Peyer's patch (tissue), 4 donors: ENCODE measurements at regions not wholly inside any gene's neighbourhood (a gene's known extent, or its start where the extent isn't known, plus 50 kb on each side); places are given as distances from the start of the nearest gene placed in this dataset.

Source experiments
- DNase-seq, 3 donors: peaks; one replicate each; pipeline ENCODE4 v3.0.0-alpha.2; 2017 to 2019
- H3K27ac ChIP-seq, 4 donors: fragments of 200-600 bp; sonication (generic); one replicate each; pipeline ENCODE4 v1.5.1; 2016 to 2019
- H3K27me3 ChIP-seq, 2 donors: fragments of 200-600 bp; sonication (generic); one replicate each; pipeline ENCODE4 v1.5.1; 2019
- H3K36me3 ChIP-seq, 3 donors: fragments of 200-600 bp; sonication (generic); one replicate each; pipeline ENCODE4 v1.5.1; 2016 to 2019
- H3K4me1 ChIP-seq, 4 donors: fragments of 200-600 bp; sonication (generic); one replicate each; pipeline ENCODE4 v1.5.1; 2016 to 2019
- H3K4me3 ChIP-seq, 4 donors: fragments of 200-600 bp; sonication (generic); 1 replicate in 3 of 4; 2 replicates in 1 of 4; pipeline ENCODE4 v1.5.1; 2016 to 2019; ENCODE audit warnings: mild to moderate bottlenecking in 1 of 4
- H3K9me3 ChIP-seq, 4 donors: fragments of 200-600 bp; sonication (generic); one replicate each; pipeline ENCODE4 v1.5.1; 2016 to 2019; ENCODE audit warnings: mild to moderate bottlenecking in 1 of 4
- POLR2A ChIP-seq, 2 donors: fragments of 450-650 bp; IDR thresholded peaks; one replicate each; pipeline ENCODE4 v1.5.1; 2017; ENCODE audit warnings: antibody characterized with exemption in 2 of 2, mild to moderate bottlenecking in 2 of 2, moderate library complexity in 2 of 2
- TF ChIP-seq, protein P1 (sequence below), 6 experiments: fragments of 450-650 bp in 4 of 6; fragments of 200-600 bp in 2 of 6; sonication (generic) in 1 of 6; IDR thresholded peaks; one replicate each; pipeline ENCODE4 v1.5.1; 2017 to 2019; ENCODE audit warnings: antibody characterized with exemption in 6 of 6, mild to moderate bottlenecking in 3 of 6, moderate library complexity in 1 of 6

DNA sequence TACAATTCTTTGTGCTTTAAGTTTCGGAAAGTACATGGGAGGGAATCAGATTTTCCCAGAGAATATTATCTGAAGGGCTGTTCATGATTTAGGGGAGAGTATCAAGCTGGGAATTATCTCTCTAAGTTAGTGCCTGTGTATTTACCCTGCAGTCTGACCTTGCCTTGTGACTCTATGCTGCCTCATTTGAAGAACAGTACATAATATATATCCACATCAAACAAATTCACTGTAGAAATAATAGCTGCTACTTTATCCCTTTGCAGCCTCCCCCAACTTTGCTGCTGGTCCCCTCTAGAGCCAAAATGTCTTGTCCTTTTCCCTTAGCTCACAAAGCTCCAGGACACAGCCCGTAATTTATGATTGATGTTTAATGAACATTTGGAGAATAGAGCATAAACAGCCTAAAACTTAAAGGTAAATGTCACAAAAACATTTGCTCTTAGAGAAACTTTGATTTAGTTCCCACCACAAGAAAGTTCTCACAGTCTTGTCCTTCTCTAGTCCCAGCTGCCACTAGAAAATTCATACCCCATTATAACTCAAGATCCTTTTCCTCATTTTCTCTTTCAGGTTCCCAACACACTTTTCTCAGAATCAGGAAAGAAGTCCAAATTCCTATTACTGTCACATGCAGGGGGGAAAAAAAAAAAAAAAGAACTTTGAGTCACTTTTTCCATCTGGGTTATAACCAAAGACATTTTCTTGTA, 1009.6 kb downstream of the FLRT2 start:
- Histone ChIP-seq H3K36me3 (no peaks in the 10 kb centered on the region), H3K9me3 (no peaks in the 10 kb centered on the region), H3K4me1 (no peaks in the 10 kb centered on the region), H3K27me3 (no peaks in the 10 kb centered on the region), H3K4me3 (no peak overlapping the region), H3K27ac (no peak overlapping the region)
- DNase-seq: no peak
- TF ChIP-seq, protein P1, sequence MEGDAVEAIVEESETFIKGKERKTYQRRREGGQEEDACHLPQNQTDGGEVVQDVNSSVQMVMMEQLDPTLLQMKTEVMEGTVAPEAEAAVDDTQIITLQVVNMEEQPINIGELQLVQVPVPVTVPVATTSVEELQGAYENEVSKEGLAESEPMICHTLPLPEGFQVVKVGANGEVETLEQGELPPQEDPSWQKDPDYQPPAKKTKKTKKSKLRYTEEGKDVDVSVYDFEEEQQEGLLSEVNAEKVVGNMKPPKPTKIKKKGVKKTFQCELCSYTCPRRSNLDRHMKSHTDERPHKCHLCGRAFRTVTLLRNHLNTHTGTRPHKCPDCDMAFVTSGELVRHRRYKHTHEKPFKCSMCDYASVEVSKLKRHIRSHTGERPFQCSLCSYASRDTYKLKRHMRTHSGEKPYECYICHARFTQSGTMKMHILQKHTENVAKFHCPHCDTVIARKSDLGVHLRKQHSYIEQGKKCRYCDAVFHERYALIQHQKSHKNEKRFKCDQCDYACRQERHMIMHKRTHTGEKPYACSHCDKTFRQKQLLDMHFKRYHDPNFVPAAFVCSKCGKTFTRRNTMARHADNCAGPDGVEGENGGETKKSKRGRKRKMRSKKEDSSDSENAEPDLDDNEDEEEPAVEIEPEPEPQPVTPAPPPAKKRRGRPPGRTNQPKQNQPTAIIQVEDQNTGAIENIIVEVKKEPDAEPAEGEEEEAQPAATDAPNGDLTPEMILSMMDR (IDR thresholded peaks at IDR 0.05): no peak
- TF ChIP-seq POLR2A (IDR thresholded peaks at IDR 0.05): no peak

DNA sequence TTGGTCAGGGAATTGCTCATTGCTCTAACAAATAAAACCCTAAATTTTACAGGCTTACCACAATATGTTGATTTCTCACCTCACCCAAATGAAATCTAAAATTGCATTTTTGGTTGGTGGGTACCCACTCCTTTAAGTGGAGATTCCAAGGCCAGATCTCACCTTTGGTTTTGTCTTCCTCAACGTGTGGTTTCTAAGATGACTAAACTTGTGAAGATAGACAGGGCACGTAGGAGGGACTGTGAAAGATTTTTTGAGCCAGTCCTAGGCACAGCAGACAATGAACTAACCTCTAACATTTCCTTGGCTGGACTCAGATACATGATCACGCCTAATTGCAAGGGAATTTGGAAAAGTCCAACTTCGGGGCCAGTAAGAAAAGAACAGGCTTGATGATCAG, 1003.9 kb downstream of the FLRT2 start:
- no peak for DNase-seq
- Histone ChIP-seq H3K27ac (no peak overlapping the region), H3K36me3 (no peaks in the 10 kb centered on the region), H3K9me3 (no peaks in the 10 kb centered on the region), H3K27me3 (no peaks in the 10 kb centered on the region), H3K4me1 (no peaks in the 10 kb centered on the region), H3K4me3 (no peak overlapping the region)
- no peak for TF ChIP-seq POLR2A (IDR thresholded peaks at IDR 0.05)
- TF ChIP-seq, protein P1 (IDR thresholded peaks at IDR 0.05): no peak

DNA sequence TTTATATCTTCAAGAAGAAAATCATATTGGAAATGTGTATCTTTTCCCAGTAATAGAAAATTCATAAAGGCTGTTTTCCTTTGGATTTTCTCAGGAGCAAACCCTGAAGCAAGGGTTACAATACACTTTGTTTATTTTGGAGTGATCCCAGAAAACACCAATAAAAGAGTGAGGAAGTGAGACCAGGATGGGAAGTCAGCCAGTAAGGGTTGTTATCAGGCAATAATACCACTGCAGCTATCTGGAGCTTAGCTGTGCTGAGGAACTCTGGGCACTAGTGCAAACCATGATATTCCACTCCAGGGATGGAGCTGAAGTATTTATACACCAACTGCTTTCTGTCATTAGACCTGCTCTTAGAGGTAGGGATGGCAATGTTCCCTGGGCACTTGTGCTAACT, 1002.3 kb downstream of the FLRT2 start:
- H3K27me3 ChIP-seq: no peaks in the 10 kb centered on the region
- no peak for DNase-seq
- no peaks in the 10 kb centered on the region for H3K4me1 ChIP-seq
- H3K9me3 ChIP-seq: no peaks in the 10 kb centered on the region
- TF ChIP-seq, protein P1 (IDR thresholded peaks at IDR 0.05): no peak
- TF ChIP-seq POLR2A (IDR thresholded peaks at IDR 0.05): no peak
- no peaks in the 10 kb centered on the region for H3K36me3 ChIP-seq
- no peak overlapping the region for H3K27ac ChIP-seq
- H3K4me3 ChIP-seq: no peak overlapping the region

DNA sequence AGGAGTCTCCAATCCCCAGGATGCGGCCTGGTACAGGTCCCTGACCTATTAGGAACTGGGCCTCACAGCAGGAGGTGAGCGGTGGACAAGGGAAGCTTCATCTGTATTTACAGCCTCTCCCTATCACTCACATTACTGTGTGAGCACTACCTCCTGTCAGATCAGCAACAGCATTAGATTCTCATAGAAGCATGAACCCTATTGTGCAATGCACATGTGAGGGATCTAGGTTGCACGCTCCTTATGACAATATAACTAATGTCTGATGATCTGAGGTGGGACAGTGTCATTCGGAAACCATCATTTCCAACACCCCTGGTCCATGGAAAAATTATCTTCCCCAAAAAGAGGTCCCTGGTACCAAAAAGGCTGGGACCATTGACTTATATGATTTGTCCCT, 1000.5 kb downstream of the FLRT2 start:
- Histone ChIP-seq H3K27ac (no peak overlapping the region), H3K4me1 (no peaks in the 10 kb centered on the region), H3K36me3 (no peaks in the 10 kb centered on the region), H3K27me3 (no peaks in the 10 kb centered on the region), H3K4me3 (no peak overlapping the region), H3K9me3 (no peaks in the 10 kb centered on the region)
- TF ChIP-seq, protein P1 (IDR thresholded peaks at IDR 0.05): no peak
- TF ChIP-seq POLR2A (IDR thresholded peaks at IDR 0.05): no peak
- no peak for DNase-seq

DNA sequence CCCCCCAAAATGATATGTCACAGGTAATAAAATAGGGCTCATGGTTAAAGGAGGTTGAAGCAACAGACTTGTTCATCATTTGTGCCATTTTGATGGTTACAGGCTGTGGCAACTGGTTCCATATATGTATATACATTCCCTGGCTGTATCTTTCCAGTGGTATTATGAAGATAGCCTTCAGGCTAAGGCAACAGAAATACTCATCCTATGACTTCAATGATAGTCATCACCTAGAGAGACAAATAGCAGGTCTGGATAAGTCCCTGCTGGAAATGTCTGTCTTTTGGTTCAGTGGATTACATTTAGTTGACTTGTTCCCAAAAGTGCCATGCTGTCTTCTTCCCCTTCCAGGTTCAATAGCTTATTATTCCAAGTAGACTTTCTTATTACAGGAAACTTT, 997.4 kb downstream of the FLRT2 start:
- Histone ChIP-seq H3K27me3 (no peaks in the 10 kb centered on the region), H3K27ac (no peak overlapping the region), H3K36me3 (no peaks in the 10 kb centered on the region), H3K9me3 (no peaks in the 10 kb centered on the region), H3K4me3 (no peak overlapping the region), H3K4me1 (no peaks in the 10 kb centered on the region)
- no peak for DNase-seq
- TF ChIP-seq POLR2A (IDR thresholded peaks at IDR 0.05): no peak
- TF ChIP-seq, protein P1 (IDR thresholded peaks at IDR 0.05): no peak

DNA sequence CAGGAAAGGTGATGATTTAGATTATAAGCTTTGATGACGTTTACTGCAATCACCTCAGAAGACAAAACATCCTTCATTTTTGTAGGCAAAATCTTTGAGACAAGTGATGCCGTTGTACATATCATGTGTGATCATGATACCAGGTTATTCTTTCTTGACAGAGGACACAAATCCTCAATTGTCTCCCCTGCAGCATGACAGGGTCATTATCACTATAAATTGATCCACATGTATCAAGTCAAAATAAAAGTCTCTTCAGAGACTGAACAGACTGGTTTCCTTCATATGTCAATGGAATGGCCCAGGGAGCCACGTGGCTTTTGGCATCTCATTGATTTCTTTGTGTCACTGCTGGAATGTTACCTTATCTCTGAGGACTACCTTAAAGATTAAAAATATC, 995.7 kb downstream of the FLRT2 start:
- no peaks in the 10 kb centered on the region for H3K4me1 ChIP-seq
- no peak overlapping the region for H3K27ac ChIP-seq
- H3K9me3 ChIP-seq: no peaks in the 10 kb centered on the region
- TF ChIP-seq, protein P1 (IDR thresholded peaks at IDR 0.05): no peak
- TF ChIP-seq POLR2A (IDR thresholded peaks at IDR 0.05): no peak
- no peaks in the 10 kb centered on the region for H3K27me3 ChIP-seq
- no peak for DNase-seq
- H3K36me3 ChIP-seq: no peaks in the 10 kb centered on the region
- H3K4me3 ChIP-seq: no peak overlapping the region
